Stimulated activated CD4-positive, alpha-beta T cell treated with anti-CD3 and anti-CD28 coated beads, Interleukin-2, amount 100 ng/mL, for 48 hours (primary cell): ENCODE measurements at regions not wholly inside any gene's neighbourhood (a gene's known extent, or its start where the extent isn't known, plus 50 kb on each side); places are given as distances from the start of the nearest gene placed in this dataset.

Experiments
- DNase-seq, 2 donors: peaks; one replicate each; pipeline ENCODE4 v3.0.0-alpha.2; 2020

DNA sequence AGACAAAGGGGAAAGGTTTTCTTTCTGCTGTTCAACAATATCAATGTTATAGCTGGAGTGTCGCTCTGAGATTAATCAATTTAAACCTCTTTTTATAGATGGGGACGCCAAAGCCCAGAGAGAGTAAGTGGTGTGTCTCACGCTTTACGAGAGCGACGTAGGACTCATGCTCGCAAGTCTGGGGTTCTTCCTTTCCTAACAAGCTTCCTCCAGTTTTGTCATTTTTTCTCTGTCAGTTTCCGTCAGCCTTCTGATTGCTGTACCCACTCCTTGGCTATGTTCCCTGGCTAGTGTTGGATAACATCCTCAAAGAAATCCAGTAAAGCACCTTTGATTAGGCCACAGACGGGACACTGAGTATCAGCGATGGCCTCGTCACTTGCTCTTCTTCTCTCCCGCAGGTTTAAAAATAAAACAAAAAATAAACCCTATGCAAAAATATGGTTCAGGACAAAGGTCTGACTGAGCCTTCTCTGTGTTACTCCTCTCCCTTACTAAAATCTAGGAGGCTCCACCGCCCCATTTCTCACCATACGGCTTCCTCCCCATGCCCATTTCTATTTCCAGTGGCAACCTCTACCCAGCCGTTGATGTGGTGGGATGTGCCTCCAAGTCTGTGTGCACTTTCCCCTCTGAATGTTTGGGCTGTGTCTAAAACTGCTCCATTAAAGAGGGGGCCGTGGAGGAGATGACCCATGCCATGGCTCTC is 172.7 kb upstream of the PARP11 start:
- no peak for DNase-seq

- DNase-seq, result no peak
Measured at GRCh38 chr12:4044736-4045730, 171.8 kb upstream of the PARP11 start.

DNA sequence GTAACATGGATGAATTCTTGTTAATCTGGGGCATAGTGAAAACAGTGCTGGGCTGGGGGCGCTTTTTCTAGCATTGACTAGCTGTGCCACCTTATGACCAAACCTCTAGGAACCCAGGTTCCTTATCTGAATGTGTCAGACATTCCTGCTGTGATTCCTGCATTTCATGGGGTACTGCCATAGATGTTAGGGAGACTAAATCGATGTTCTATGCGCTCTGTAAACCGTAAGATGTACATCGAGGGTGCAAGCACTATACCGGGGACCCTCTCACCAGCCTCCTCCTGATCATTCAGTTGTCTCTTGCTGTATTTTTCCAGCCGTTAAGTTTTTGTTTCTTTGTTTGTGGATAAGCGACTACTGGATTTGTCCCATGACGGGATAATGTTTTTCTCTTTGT is 170.9 kb upstream of the PARP11 start:
- no peak for DNase-seq

DNA sequence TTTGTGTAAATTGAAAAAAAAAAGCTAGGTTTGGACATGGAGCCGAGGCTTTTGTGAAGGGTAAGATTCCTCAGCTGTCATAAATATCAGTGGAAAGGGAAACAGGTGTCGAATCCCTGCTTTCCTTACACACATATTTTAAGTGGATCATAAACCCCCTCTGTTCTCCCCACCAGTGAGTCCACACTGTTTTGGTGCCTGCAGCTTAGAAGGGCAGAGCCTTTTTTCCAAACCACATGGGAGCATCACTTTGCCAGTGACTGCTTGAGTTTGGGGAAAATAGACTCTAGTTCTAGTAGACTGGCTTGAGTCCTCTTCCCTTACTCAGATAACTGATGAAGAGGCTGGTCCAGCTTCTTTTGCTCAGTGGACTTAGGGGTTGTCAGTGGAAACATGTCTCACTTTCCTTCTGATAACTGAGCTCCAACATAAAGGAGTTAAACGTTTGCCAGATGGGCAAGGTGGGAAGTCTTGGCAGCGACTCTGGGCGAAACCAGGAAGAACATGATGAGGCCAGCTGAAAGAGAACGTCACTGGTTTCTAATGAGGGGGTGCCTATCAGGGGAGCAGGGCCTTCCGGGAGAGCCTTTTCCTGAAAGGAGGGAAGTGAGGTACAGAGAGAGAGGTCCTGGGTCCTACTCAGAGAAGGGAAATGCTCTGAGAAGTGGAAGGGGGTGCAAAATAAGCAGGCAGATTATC is 168.1 kb upstream of the PARP11 start:
- no peak for DNase-seq

GRCh38 chr12:4039931-4040330 is 166.7 kb upstream of the PARP11 start:
- no peak for DNase-seq

- DNase-seq, result no peak
Measured at GRCh38 chr12:4037747-4038312, 164.6 kb upstream of the PARP11 start.

DNA sequence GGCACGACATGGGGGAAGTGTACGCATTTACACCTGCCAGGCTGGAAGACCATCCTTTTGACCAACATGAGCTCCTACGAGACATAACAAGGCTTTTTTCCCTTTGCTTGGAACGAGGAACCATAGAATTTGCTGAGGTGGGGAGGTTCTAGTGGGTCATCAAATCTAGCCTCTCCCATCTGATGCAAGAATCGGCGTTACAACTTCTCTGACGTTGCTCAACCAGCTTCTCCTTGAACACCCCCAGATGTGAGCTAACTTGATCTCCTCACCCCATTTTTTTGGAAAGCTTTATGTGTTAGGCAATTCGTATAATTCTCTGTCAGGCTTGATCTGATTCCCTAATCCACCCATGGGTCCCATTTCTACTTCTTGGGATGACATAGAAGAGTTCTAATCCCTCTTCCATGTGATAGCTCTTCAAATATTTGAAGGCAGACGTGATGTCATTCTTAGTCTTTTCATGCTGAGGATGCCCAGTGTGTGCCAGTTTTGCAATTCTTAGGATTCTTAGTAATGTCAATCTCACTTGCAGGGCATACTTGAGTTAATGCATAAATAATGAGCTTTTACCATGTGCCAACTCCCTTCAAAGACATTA is 163.6 kb upstream of the PARP11 start:
- no peak for DNase-seq

GRCh38 chr12:4034921-4035320 is 161.7 kb upstream of the PARP11 start:
- no peak for DNase-seq

- DNase-seq, result no peak
Measured at GRCh38 chr12:4032924-4033615, 159.9 kb upstream of the PARP11 start.

GRCh38 chr12:4031703-4032291 is 158.6 kb upstream of the PARP11 start:
- no peak for DNase-seq

- peak; percentile 64 to 70 for DNase-seq
Measured at GRCh38 chr12:4030929-4031702, 157.9 kb upstream of the PARP11 start.

- peak; percentile 34 to 47 for DNase-seq
Measured at GRCh38 chr12:4027412-4027811, 154.2 kb upstream of the PARP11 start.

- no peak for DNase-seq
Measured at GRCh38 chr12:4026517-4026916, 153.3 kb upstream of the PARP11 start.

GRCh38 chr12:4026020-4026358 is 152.8 kb upstream of the PARP11 start:
- DNase-seq, result no peak

DNA sequence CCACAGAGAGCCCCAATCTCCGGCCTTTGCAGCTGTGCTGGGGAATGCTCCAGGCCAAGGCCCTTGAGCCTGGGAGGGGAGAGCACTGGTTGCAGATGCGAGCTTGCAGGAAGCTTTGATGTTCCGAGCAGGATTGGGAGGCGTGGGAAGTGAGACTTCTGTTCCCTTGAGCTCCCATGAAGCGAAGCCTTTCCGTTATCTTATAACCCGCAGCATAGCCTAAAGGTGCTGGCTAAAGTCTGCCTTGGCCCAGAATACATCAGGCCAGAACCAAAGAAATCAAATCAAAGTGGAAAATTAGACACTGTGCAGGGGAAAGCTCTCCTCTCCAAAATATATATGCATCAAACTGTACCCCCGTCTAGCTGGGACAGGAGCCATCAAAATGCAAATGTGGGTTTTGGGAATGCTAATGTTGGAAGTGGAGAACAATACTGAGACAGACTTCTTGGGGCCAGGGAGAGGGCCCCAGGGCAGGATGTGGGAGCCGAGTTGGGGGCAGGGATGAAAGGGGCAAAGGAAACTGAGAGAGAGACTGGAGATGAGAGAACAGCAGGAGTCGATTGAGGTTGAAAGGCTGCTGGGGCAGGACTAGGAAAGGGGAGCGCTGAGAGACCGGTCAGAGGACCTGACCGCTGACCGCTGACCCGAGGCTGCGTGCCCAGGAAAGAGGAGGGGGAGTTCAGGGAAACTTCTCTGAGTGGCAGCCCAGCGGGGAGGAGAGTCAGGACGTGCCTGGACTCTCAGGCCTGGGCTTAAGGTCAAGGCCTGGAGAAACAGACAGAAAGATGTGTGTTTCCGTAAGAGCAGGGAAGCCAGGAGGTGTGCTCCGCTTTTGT is 152.2 kb upstream of the PARP11 start:
- DNase-seq, result no peak

GRCh38 chr12:4024701-4025100 is 151.5 kb upstream of the PARP11 start:
- no peak for DNase-seq

- DNase-seq, result no peak
Measured at GRCh38 chr12:4015225-4016091, 142.3 kb upstream of the PARP11 start.

- no peak for DNase-seq
Measured at GRCh38 chr12:4014858-4015224, 141.6 kb upstream of the PARP11 start.

DNA sequence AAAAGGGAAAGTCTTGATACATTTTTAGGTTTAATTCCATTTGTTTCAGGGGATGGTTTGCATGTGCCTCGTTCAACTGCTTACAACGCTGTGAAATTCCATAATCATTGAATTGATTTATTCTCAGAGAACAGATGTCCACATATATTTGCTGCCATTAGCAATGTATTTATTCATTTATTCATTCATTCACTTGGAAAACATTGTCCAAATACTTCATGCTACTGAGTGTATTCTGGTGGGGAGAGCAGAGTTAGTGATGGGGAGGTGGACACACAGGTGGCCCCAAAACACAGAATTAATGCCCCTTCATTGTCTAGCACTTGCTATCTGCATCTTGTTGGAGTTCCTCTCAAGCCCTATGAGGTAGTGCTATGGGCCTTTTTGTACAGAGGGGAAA is 141.2 kb upstream of the PARP11 start:
- DNase-seq, result no peak
